ENCODE measurements at regions not wholly inside any gene's neighbourhood (a gene's known extent, or its start where the extent isn't known, plus 50 kb on each side); places are given as distances from the start of the nearest gene placed in this dataset.
"Not testable (repeated sequence)": the region's sequence is repeated elsewhere in the genome, so short reads cannot be mapped to it uniquely, and the experiment has no call there.

DNA sequence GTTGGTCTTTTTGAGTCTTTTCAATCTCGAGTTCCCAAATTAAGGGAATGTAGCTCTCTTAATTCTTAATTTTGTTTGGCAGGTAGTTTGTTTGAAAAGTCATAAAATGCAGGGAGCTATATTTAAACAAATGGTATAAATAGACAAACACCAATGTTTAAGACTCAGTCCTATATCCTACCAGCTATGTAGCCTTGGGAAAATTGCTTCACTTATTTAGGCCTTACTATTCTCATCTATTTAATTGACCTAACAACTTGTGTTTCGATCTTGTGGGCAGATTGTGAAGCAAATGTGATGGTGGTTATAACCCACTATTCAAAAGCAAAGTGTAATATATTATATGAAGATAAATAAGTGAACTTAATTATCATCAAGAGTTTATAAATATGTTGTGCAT lies 167.3 kb upstream of the KCTD3 start:
- TF ChIP-seq, protein P1, sequence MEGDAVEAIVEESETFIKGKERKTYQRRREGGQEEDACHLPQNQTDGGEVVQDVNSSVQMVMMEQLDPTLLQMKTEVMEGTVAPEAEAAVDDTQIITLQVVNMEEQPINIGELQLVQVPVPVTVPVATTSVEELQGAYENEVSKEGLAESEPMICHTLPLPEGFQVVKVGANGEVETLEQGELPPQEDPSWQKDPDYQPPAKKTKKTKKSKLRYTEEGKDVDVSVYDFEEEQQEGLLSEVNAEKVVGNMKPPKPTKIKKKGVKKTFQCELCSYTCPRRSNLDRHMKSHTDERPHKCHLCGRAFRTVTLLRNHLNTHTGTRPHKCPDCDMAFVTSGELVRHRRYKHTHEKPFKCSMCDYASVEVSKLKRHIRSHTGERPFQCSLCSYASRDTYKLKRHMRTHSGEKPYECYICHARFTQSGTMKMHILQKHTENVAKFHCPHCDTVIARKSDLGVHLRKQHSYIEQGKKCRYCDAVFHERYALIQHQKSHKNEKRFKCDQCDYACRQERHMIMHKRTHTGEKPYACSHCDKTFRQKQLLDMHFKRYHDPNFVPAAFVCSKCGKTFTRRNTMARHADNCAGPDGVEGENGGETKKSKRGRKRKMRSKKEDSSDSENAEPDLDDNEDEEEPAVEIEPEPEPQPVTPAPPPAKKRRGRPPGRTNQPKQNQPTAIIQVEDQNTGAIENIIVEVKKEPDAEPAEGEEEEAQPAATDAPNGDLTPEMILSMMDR (IDR thresholded peaks at IDR 0.05; ENCODE audit: low read depth, low read length), result no peak
- DNase-seq (ENCODE audit: extremely low read depth, low read depth), result no peak

DNA sequence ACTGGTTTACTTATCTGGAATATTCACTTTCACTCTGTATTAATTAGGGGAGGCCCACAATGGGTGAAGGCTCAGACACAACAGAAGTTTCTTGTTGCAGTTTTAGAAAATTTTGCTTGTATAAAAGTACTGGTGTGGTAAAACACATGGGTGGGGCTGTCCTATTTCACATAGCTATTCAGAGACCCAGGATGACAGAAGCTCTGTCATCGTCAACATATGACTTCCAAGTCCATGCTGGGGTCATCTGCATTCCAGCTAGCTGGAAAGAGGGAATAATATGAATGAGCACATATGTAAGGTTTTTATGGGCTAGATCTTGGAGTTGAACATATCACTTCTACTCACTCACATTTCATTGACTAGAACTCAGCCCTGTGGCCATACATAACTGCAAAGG lies 166.4 kb upstream of the KCTD3 start:
- TF ChIP-seq, protein P1 (IDR thresholded peaks at IDR 0.05; ENCODE audit: low read depth, low read length), result no peak
- DNase-seq (ENCODE audit: extremely low read depth, low read depth), result no peak

DNA sequence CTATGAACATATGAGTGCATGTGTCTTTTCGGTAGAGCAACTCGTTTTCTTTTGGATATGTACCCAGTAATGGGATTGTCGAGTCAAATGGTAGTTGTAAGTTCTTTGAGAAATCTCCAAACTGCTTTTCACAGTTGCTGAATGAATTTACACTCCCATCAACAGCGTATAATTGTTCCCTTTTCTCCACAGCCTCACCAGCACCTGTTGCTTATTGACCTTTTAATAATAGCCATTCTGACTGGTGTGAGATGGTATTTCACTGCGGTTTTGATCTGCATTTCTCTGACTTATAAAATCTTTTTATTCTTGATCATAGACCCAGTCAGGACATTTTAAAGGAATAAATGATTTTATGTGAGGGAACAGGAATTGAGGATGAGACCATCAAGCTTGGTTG lies 165.0 kb upstream of the KCTD3 start:
- DNase-seq (ENCODE audit: extremely low read depth, low read depth), result no peak
- TF ChIP-seq, protein P1 (IDR thresholded peaks at IDR 0.05; ENCODE audit: low read depth, low read length), result no peak

GRCh38 chr1:215405211-215405610 lies 161.9 kb upstream of the KCTD3 start:
- TF ChIP-seq, protein P1 (IDR thresholded peaks at IDR 0.05; ENCODE audit: low read depth, low read length), result no peak
- no peak for DNase-seq (ENCODE audit: extremely low read depth, low read depth)

DNA sequence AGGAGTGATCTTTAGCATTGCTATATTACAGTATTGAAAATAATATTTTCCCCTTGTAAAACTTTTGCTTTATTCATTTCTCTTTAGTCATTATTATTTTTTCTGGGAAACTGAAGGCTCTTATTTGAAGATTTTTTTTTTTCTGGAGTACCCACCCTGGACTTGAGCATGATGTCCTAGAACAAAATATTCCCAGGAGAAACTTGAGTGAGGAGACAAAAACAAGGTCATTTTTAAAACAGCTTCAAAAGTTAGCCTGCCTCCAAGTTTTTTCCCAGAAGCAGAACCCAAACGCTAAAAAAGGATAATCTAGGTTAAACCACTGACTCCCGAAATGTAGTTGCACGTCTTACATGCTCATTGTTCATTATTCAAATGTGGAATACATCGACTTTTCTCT lies 160.2 kb upstream of the KCTD3 start:
- DNase-seq (ENCODE audit: extremely low read depth, low read depth), result no peak
- TF ChIP-seq, protein P1 (IDR thresholded peaks at IDR 0.05; ENCODE audit: low read depth, low read length), result no peak

GRCh38 chr1:215407575-215407974 lies 159.5 kb upstream of the KCTD3 start:
- no peak for DNase-seq (ENCODE audit: extremely low read depth, low read depth)

GRCh38 chr1:215409546-215409945 lies 157.6 kb upstream of the KCTD3 start:
- not testable (repeated sequence) for DNase-seq (ENCODE audit: extremely low read depth, low read depth)

More at GRCh38 chr1:215407575-215407974, 159.5 kb upstream of the KCTD3 start:
- TF ChIP-seq, protein P1 (IDR thresholded peaks at IDR 0.05; ENCODE audit: low read depth, low read length), result no peak

DNA sequence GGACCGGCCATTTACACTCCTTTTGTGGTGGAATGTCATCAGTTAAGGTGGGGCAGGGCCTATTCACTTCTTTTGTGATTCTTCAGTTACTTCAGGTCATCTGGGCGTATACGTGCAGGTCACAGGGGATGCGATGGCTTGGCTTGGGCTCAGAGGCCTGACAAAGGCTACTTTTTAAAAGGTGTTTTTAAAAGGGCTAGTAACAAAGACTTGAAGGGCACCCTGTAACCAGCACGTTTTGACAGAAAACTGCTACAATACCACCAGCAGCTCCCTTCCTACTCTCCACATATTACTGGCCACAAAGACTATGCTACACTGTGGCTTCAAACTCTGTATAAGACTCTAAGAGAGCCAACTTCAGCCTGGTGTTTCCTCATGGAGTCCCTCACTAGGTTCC lies 151.6 kb upstream of the KCTD3 start:
- not testable (repeated sequence) for DNase-seq (ENCODE audit: extremely low read depth, low read depth)

GRCh38 chr1:215416497-215416896 lies 150.6 kb upstream of the KCTD3 start:
- TF ChIP-seq, protein P1 (IDR thresholded peaks at IDR 0.05; ENCODE audit: low read depth, low read length), result no peak
- no peak for DNase-seq (ENCODE audit: extremely low read depth, low read depth)

All from AG09319 (cell line).